ENCODE measurements at regions not wholly inside any gene's neighbourhood (a gene's known extent, or its start where the extent isn't known, plus 50 kb on each side); places are given as distances from the start of the nearest gene placed in this dataset.

- no peak for TF ChIP-seq CTCF (IDR thresholded peaks at IDR 0.05)
- TF ChIP-seq POLR2A (IDR thresholded peaks at IDR 0.05), result no peak
- no peak for TF ChIP-seq POLR2AphosphoS5 (IDR thresholded peaks at IDR 0.05)
These were observed 119.5 kb upstream of the SHISA6 start for GRCh38 chr17:11121341-11121985.

Measured in stomach (tissue), 4 donors.